GM18867 (cell line): ENCODE measurements at regions not wholly inside any gene's neighbourhood (a gene's known extent, or its start where the extent isn't known, plus 50 kb on each side); places are given as distances from the start of the nearest gene placed in this dataset.
A peak's percentile ranks its signal among the peaks of the same experiment; 100 is the strongest.
"Not testable (repeated sequence)": the region's sequence is repeated elsewhere in the genome, so short reads cannot be mapped to it uniquely, and the experiment has no call there.

Experiments used
- ATAC-seq: cut with Tn5 transposase; IDR thresholded peaks from one replicate; pipeline ENCODE4 v1.9.1; 2021; ENCODE audit warnings: mild to moderate bottlenecking, moderate library complexity; ENCODE audit not compliant: unreplicated experiment

DNA sequence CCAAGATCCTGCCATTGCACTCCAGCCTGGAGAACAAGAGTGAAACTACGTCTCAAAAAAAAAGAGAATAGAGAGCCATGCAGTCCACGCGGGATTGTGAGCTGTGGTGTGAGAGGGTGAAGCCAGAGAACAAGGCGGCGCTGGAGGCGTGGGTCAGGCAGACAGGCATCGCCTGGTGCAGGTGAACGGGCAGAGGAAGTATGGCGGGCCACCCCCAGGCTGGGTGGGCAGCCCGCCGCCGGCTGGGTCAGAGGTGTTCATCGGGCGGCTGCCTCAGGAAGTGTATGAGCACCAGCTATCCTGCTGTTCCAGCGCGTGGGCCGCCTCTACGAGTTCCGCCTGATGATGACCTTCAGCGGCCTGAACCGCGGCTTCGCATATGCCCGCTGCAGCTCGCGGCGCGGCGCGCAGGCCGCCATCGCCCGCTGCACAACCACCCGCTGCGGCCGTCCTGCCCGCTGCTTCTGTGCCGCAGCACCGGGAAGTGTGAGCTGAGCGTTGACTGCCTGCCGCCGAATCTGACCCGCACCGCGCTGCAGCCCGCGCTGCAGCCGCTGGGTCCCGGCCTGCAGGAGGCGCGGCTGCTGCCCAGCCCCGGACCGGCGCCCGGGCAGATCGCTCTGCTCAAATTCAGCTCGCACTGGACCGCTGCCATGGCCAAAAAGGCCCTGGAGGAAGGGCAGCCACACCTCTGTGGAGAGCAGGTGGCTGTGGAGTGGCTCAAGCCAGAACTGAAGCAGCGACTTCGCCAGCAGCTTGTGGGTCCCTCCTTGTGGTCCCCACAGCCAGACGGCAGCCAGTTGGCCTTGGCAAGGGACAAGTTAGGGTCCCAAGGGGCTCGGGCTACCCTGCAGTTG lies 95.5 kb upstream of the PLEKHM1 start:
- ATAC-seq: not testable (repeated sequence)

DNA sequence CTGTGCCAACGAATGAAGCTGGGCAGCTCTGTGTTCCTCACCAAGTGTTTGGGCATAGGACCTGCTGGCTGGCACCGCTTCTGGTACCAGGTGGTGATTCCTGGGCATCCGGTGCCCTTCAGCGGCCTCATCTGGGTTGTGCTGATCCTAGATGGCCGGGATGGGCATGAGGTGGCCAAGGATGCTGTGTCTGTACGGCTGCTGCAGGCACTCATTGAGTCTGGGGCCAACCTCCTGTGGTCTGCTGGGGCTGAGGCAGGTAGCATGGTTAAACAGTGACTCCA lies 96.1 kb upstream of the PLEKHM1 start:
- ATAC-seq: not testable (repeated sequence)

DNA sequence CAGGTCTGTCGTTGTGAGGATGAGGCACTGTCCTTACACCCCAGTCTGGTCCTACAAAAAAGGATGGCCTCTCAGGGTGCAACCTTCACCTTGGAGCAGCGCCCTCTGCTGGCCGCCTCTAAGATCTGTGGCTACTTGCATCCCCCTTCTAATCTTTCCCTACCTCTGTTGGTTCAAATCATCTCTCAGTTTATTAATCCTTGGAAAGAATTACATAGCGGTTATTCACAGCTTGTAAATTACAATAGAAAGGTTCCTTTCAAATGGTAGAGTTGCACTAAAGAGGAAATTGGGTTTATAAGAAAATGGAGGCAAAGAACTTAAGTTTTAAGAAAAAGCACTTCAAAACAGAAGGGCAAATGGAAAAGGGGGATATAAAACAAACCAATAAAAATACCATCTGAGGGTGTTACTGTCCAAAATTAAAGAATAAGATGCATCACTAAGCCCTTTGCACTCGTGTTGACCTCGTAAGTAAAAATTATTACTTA lies 102.0 kb upstream of the PLEKHM1 start:
- peak; percentile 48 for ATAC-seq

DNA sequence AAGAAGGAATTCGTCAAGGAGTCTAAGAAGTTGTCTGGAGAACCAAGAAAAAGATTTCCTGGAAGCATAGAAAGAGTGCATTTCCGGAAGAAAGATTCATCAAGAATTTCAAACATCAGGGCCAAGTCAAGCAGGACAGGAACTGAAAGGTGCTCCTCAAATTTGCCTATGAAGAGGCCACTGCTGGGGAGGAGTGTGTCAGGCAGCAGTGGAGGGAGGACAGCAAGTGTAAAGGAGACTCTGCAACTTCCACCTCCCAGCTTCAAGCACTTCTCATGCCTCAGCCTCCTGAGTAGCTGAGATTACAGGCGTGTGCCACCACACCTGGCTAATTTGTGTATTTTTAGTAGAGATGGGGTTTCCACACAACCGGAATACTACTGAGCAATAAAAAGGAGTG lies 105.8 kb upstream of the PLEKHM1 start:
- not testable (repeated sequence) for ATAC-seq

DNA sequence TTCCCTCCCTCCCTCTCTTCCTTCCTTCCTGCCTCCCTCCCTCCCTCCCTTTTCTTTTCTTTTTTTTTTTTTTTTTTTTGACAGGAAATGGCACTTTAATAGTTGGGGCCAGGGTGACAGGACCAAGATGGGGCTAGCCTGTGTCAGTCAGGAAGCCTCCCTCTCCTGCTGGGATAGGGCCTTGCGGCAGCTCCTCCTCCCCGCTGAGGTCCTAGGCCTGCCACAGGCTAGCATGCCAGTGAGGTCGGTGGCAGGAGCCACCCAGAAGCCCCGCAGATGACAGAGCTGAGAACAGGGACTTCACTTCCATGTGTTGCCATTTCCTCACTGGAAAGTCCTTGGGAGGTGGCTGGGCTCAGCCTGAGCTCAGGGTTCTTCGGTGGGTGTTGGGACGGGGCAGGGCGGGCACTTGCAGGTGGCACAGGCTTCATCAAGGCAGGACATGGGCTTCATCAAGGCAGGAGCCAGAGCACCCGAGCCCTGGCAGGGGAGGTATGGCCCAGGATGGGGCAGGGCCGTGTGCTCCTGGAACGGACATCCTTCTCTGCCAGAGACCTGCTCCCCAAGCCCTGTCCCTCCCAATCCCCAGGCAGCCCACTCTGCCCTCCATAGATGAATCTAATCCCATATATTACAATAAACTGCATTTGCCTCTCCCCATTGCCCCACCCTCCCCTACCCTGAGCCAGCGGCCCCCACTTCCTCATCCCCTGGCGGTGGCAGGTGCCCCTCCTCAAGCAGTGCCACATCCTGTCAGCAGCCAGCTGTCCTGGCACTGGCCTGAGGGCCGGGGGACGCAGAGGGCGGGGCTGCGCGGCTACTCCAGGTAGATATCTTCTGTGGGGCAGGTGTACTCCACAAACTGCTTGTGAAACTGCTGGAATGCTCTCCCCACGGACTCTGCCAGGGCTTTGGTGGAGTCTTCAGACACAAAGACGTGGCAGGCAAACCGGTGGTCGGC lies 109.8 kb upstream of the PLEKHM1 start:
- ATAC-seq: not testable (repeated sequence)

DNA sequence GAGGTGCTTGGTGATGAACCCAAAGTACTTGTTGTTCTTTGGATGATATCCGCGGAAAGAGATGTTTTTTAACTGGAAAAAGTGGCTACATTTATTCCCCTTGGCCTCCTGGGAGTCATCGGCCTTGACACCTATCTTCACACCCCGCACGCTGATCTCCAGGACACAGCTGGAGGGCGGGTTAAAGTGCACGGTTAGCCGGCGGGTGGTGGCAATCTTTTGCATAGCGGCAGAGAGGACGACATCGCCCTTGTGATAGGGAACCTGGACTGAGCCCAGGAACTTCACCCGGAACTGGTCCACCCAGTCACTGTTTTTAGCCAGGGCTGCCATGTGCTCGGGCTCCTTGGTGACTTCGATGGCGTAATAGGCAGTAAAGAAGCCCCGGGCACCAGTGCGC lies 110.5 kb upstream of the PLEKHM1 start:
- ATAC-seq: not testable (repeated sequence)

DNA sequence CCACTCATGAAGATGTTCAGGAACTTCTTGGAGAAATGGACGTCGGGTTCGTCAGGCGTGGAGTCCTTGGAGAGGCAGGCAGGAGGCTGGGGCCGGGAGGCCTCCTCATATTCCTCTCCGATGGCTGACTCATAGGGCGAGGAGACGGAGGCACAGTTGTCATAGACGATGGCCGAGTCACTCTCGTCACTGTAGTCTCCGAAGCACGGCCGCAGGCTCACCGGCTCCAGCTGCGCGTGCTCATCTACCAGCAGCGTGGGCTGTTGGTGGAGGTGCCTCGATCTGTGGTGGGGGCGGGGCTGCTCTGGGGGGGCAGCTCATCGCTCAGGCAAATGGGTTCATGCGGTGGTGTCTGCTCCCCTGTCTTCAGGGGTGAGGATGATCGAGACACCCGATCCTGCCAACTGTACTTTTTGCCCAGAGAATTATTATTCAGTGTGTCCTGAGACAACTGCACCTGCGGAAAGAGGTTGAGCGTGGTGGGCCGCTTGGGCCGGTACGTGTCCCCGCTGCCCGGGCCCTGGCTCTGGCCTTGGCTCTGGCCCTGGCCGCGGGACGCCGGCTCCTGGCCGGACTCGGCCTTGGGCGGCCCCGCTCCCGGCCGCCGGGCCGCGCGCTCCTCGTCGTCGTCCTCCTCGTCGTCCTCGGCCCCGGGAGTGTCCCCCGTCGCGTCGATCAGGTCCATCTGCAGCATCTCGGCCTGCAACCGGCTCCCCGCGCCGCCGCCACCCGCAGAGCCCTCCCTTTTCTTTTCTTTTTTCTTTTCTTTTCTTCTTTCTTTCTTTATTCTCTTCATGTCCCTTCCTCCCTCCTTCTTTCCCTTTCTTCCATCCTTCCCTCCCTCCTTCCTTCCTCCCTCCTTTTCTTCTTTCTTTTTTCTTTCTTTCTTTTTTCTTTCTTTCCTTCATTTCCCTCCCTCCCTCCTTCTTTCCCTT lies 111.4 kb upstream of the PLEKHM1 start:
- not testable (repeated sequence) for ATAC-seq

DNA sequence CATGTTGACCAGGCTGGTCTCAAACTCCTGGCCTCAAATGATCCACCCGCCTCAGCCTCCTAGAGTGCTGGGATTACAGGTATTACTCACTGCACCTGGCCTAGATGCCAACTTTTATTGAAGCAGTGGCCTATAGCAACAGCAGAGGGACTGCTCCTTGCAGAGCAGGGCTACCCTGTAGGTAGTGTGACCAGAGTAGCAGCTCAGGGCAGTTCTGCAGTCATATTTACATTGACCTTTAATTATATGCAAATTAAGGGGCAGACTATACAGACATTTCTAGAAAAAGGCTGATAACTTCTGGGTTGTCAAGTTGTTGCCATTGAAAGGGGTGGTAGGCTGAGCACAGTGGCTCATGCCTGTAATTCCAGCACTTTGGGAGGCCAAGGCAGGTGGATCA lies 115.2 kb upstream of the PLEKHM1 start:
- ATAC-seq: not testable (repeated sequence)

DNA sequence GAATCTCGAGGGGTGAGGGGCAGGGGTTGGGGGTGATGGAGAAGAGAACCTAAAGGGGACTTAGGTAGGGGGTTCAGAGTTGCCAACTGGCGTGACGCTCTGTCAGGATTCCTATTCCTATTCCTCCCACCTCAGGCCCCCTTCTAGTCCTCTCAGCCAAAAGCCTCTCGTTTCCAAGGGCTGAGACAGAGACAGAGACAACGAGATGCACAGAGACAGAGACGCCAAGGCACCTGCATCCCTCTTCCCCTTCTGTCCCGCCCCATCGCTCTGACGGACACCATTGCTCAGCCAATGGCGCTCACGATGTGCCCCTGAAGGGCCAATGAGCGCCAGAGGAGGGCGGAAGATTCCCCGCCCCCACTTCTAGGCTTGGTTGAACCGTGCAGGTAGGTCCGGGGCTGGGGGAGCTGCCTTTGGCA lies 129.5 kb upstream of the PLEKHM1 start:
- ATAC-seq: peak; percentile 99

DNA sequence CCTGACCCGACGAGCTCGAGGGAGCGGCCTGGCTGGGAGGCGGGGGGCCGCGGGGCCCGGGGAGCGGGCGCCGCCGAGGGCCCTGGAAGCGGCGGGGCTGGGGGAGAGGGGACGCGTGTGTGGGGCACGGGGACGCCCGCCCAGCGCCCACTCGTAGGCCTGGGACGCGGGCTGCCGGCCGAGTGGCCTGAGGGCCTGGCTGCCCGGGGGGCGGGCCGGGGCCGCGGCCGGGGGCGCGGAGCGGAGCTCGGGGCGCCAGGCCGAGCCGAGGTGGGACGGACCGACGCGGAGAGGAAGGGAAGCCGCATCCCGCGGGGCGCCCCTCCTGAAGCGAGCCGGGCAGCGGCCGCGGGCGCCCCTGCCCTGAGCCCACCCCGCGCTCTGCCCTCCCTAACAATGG lies 129.9 kb upstream of the PLEKHM1 start:
- peak; percentile 35 for ATAC-seq

DNA sequence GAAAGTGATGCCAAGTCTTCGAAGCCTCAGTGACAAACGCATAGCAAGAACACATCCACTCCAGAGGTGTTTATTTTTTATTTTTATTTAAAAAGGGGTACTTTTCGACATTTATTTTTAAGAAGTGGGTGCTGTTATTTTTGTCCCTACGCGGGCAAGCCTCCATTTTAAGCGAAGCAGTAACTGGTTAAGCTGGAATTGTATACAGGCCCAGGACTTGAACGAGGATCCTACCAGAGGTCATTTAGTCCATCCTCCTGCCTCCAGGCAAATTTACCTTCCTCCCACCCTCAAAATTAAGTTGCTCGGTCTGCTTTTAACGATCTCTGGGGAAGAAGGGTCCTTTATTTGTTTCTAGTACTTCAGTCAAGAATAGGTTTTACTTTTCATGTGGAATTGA lies 130.6 kb upstream of the PLEKHM1 start:
- ATAC-seq: not testable (repeated sequence)

DNA sequence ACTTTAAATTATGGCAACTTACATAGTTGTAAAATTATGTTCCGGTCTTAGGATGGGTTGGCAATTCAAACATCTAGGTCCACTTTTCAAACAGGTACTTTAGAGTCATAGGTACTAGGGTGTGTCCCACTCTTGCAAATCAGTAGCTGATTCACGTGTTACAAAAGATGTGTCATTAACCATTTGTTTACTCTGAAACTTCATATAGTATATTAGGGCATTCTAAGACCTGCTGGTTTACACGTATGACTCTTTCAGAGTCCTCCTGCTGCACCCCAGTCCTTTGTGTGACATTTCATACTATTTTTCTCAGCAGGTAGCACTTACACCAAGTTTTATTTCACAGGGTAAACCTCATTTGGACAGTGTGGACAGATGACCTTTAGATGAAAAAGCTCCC lies 131.8 kb upstream of the PLEKHM1 start:
- ATAC-seq: not testable (repeated sequence)

DNA sequence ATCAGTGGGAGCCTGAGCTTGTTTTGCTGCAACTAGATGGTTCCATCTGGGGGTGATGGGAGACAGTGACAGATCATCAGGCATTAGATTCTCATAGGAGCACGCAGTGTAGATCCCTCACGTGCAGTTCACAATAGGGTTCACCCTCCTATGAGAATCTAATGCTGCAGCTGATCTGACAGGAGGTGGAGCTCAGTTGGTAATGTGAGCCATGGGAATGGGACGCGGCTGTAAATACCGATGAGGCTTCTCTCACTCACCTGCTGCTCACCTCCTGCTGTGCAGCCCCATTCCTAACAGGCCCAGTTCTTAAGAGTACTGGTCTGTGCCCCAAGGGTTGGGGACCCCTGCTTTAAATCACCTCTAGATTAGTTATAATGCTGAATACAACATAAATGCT lies 137.5 kb upstream of the PLEKHM1 start:
- no peak for ATAC-seq

DNA sequence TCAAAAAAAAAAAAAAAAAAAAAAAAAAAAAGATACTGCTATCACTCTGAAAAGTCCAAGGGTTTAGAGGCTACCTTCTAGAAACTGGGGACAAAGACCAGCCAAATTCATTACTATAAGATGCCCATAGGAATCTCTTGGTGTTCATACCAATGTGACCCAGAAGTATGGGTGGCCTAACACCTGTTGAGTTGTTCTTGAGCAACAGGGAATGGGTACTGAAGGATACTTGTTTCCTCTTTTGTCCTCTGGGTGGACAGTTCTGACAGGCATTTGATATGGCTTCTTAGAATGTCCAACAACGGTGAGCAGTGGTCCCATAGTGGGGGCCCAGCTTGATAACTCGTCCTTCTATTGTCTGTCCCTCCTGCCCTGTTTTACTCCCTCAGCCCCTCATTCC lies 141.4 kb upstream of the PLEKHM1 start:
- ATAC-seq: no peak

DNA sequence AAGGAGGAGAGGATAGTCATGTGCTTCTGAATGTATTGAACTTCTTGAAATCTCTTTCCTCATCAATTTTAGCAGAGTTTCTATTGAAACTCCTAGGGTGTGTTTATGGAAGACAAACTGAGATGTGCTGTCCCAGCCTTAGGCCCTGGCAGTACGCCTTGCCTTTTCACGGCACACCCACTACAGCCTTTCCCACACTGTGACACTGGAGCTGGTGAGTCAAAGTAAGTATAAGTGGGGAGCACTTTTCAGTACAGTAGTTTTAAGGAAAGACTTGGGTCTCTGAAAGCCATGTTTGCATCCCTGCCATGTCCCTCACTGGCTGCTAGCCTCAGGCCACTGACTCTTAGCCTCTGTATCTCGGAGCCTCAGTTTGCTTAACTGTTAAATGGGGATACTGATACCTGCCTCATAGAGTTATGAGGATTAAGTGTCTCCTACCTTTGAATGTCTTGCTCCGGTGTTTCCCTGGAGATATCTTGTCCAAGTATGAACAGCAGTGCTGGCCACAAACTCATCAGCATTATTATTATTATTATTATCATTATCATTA lies 144.7 kb upstream of the CRHR1 start:
- no peak for ATAC-seq

DNA sequence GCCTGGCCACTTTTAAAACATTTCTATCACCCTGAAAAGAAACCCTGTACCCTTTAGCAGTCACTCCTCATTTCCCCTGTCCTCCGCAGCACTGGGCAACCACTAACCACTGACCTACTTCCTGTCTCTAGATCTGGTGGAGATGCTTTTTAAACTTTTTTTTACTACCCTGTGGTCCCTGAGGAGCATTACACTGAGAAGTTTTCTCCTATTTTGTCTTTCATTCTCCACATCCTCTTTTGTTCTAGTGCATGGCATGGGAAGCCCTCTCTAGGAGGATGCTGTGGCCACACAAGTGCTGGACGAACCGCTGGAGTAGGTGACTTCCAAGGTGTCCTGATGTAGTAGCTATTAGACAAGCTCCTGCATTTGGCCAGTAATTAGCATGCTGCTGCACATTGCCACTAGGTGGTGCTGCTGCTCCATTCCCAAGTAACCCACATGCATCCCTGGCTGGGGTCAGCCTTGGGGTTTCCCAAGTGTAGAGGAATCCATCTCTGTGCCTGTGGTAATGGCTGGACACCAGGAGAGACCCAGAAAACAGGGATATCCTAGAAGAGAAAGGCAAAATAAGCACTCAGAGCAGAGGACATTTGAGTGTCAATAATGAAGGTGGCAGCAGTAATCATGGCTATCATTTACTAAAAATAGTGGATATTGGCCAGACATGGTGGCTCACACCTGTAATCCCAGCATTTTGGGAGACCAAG lies 143.8 kb upstream of the CRHR1 start:
- no peak for ATAC-seq

DNA sequence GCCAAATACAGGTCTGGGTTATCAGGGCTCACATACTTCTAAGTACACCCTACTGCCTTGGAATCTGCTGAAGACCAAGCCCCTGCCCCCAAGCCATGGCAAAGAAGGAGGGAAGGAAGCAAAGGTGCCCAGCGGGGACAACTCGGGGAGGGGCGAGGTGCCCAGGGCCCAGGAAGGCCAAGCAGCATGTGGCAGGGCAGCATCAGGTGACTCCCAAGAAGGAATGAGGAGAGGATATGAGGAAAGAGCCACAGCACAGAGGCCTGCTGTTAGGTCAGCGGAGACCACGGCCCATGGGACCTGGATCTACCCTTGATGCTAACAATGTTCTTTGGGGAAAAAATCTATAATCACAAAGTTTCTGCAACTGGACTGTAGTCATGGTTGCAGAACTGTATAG lies 142.6 kb upstream of the CRHR1 start:
- ATAC-seq: no peak

DNA sequence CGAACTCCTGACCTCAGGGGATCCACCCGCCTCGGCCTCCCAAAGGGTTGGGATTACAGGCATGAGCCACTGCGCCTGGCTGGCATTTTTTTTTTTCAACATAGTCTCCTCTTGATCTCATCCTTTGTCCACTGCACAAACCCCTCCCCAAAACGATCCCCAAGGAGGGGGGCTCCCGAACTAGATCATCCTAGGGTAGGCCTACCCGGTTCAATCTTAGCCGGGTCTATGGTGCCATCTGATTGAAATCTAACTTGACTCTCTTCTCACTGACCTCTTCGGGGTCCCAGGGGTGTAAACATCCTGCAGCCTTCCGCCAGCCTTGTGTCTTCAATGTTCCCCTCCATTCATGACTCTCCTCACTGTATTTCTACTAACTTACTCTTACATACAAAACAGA lies 140.5 kb upstream of the CRHR1 start:
- no peak for ATAC-seq

DNA sequence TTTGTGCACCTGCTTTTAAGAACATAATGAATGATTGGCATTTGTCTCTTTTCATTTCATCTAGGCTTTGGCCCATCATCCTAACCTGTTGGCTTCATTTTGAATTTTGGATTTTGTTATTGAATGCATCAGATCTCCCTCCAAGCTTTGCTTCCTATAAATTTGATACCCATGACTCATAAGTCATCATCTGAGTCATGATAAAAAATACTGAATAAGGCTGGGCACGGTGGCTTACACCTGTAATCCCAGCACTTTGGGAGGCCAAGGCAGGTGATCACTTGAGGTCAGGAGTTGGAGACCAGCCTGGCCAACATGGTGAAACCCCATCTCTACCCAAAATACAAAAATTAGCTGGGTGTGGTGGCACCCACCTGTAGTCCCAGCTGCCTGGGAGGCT lies 139.5 kb upstream of the CRHR1 start:
- not testable (repeated sequence) for ATAC-seq

DNA sequence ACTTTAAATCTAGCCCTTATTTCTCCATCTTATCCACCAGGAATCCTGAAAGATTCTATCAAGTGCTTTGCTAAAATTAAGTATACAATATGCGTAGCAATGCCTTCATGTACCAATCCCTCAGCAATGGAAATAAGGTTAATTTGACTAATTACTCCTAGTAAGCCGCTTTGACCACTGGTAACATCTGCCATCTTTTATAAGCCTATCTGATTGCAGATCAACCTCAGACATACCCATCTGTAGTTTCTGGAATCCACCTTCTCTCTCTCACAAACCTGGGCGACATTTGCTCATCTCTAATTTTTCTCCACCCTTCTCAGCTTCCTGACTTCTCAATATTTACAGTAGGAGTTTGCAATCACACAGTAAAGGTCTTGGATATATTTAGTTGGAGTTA lies 138.8 kb upstream of the CRHR1 start:
- no peak for ATAC-seq
